Cardiac muscle cell (in vitro differentiated cells and primary cell): ENCODE measurements at regions not wholly inside any gene's neighbourhood (a gene's known extent, or its start where the extent isn't known, plus 50 kb on each side); places are given as distances from the start of the nearest gene placed in this dataset.

ENCODE experiments used
- DNase-seq, 2 donors: peaks; one replicate each; pipeline versions ENCODE4 v3.0.0 to v3.0.0-alpha.2; 2010 to 2017; ENCODE audit warnings: low read depth in 1 of 2, low spot score in 1 of 2
- H3K27ac ChIP-seq: fragments of 200-600 bp; sonication (generic); 2 replicates; pipeline ENCODE4 v1.5.1; 2016
- H3K27me3 ChIP-seq: fragments of 200-600 bp; sonication (generic); 2 replicates; pipeline ENCODE4 v1.6.0; 2016; ENCODE audit warnings: control low read depth
- H3K36me3 ChIP-seq: fragments of 200-600 bp; sonication (generic); 2 replicates; pipeline ENCODE4 v1.5.1; 2016; ENCODE audit warnings: control low read depth
- H3K4me1 ChIP-seq: fragments of 200-600 bp; sonication (generic); 2 replicates; pipeline ENCODE4 v1.8.1; 2017; ENCODE audit warnings: low read depth, mild to moderate bottlenecking, mixed run types
- H3K4me3 ChIP-seq: fragments of 200-600 bp; sonication (generic); 2 replicates; pipeline ENCODE4 v1.5.1; 2016; ENCODE audit warnings: mild to moderate bottlenecking
- H3K9me3 ChIP-seq: fragments of 200-600 bp; sonication (generic); 2 replicates; pipeline ENCODE4 v1.5.1; 2017; ENCODE audit warnings: low read depth, mild to moderate bottlenecking, control low read depth
- TF ChIP-seq, protein P1 (sequence below): IDR thresholded peaks from 2 replicates; pipeline ENCODE4 v1.5.1; 2012; ENCODE audit warnings: low read depth, mild to moderate bottlenecking, low read length

DNA sequence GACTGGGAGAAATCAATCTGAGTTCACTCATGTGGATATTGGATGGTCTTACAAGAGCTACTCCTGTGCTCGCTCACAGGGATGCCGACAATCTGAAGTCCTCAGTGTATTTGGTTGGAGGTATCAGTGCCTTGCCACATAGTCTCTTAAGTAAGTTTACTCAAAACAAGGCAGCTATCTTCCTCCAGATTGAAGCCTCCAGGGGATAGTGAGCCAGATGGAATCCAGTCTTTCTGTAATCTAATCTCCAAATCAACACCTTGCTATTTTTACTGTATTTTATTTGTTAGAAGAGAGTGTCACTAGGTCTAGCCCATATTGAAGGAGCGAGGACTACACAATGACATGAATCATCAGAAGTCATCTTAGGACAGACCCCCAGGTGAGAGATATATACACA, 456.6 kb upstream of the POT1 start:
- H3K36me3 ChIP-seq: no peaks in the 10 kb centered on the region
- H3K9me3 ChIP-seq: no peaks in the 10 kb centered on the region
- peaks cover 6% of the 10 kb centered on the region for H3K4me1 ChIP-seq
- H3K27me3 ChIP-seq: no peaks in the 10 kb centered on the region
- TF ChIP-seq, protein P1, sequence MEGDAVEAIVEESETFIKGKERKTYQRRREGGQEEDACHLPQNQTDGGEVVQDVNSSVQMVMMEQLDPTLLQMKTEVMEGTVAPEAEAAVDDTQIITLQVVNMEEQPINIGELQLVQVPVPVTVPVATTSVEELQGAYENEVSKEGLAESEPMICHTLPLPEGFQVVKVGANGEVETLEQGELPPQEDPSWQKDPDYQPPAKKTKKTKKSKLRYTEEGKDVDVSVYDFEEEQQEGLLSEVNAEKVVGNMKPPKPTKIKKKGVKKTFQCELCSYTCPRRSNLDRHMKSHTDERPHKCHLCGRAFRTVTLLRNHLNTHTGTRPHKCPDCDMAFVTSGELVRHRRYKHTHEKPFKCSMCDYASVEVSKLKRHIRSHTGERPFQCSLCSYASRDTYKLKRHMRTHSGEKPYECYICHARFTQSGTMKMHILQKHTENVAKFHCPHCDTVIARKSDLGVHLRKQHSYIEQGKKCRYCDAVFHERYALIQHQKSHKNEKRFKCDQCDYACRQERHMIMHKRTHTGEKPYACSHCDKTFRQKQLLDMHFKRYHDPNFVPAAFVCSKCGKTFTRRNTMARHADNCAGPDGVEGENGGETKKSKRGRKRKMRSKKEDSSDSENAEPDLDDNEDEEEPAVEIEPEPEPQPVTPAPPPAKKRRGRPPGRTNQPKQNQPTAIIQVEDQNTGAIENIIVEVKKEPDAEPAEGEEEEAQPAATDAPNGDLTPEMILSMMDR: no peak
- no peak overlapping the region for H3K27ac ChIP-seq
- no peak for DNase-seq
- no peak overlapping the region for H3K4me3 ChIP-seq

DNA sequence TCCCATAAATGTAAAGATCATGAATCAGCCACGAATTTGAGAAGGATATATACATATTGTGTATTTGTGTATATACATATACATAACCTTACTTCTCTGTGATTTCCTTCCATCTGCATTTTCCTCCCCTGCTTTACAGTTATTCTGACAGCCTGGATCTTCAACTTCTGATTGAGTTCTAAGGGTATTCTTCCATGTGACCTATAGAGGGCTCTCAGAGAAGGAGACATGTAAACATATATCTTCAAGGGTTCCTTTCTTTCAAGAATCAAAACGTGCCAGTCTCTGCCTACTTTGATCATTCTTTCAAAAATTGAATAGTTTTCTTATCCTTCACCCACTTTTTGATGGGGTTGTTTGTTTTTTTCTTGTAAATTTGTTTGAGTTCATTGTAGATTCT, 453.7 kb upstream of the POT1 start:
- H3K4me1 ChIP-seq: peaks cover 6% of the 10 kb centered on the region
- no peak overlapping the region for H3K4me3 ChIP-seq
- DNase-seq: no peak
- H3K36me3 ChIP-seq: no peaks in the 10 kb centered on the region
- no peak overlapping the region for H3K27ac ChIP-seq
- no peaks in the 10 kb centered on the region for H3K27me3 ChIP-seq
- no peaks in the 10 kb centered on the region for H3K9me3 ChIP-seq
- TF ChIP-seq, protein P1: no peak

GRCh38 chr7:125382401-125382800, 452.8 kb upstream of the POT1 start:
- no peaks in the 10 kb centered on the region for H3K36me3 ChIP-seq
- H3K4me1 ChIP-seq: no peaks in the 10 kb centered on the region
- DNase-seq: no peak
- H3K27me3 ChIP-seq: no peaks in the 10 kb centered on the region
- no peak overlapping the region for H3K4me3 ChIP-seq
- H3K27ac ChIP-seq: no peak overlapping the region
- no peaks in the 10 kb centered on the region for H3K9me3 ChIP-seq
- TF ChIP-seq, protein P1: no peak

DNA sequence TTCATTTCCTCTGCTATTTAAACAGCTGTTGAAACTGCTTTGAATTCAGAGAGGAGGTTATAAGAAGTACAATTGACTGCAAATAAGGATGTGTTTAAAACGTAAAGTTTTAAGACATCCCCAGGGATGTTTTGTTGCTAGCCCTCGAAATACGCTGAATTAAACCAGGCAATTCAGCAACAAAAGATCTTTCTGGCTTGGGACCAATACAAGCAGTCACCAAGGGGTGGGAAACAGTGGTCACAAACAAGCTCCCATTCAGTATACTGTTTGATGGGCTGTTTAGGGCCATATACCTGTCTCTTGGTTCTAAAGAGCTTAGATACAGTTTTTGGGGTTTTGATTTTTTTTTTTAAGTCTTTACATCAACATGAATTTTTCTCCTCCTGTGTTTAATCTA, 446.3 kb upstream of the POT1 start:
- no peak for DNase-seq
- H3K4me3 ChIP-seq: no peak overlapping the region

DNA sequence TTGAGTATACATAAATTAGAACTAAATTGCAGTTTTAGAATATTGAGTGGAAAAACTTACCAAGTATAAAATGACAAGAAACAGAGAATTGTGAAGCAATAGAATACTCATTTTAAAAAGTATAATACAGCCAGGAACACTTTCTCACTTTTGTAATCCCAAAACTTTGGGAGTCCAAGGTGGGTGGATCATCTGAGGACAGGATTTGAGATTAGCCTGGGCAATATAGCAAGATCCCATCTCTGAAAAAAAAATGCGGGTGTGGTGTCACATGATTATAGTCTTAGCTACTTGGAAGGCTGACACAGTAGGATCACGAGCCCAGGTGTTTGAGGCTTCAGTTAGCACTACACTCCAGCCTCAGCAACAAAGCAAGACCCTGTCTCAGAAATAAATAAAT, 440.9 kb upstream of the POT1 start:
- no peaks in the 10 kb centered on the region for H3K9me3 ChIP-seq
- TF ChIP-seq, protein P1: no peak
- H3K36me3 ChIP-seq: no peaks in the 10 kb centered on the region
- no peak for DNase-seq
- no peaks in the 10 kb centered on the region for H3K27me3 ChIP-seq
- no peaks in the 10 kb centered on the region for H3K4me1 ChIP-seq
- H3K4me3 ChIP-seq: no peak overlapping the region
- no peak overlapping the region for H3K27ac ChIP-seq

More for the DNA sequence above, 446.3 kb upstream of the POT1 start:
- no peaks in the 10 kb centered on the region for H3K36me3 ChIP-seq
- H3K4me1 ChIP-seq: no peaks in the 10 kb centered on the region
- H3K9me3 ChIP-seq: no peaks in the 10 kb centered on the region
- H3K27ac ChIP-seq: no peak overlapping the region
- no peaks in the 10 kb centered on the region for H3K27me3 ChIP-seq
- TF ChIP-seq, protein P1: no peak

- Histone ChIP-seq H3K4me1 (no peaks in the 10 kb centered on the region), H3K27ac (no peak overlapping the region), H3K9me3 (no peaks in the 10 kb centered on the region), H3K4me3 (no peak overlapping the region), H3K36me3 (no peaks in the 10 kb centered on the region), H3K27me3 (no peaks in the 10 kb centered on the region)
- TF ChIP-seq, protein P1: no peak
- peak in 1 of 2 donors; percentile 10 for DNase-seq
These were observed 434.2 kb upstream of the POT1 start for GRCh38 chr7:125363873-125364272.
